Fibroblast of lung (primary cell): ENCODE measurements at regions not wholly inside any gene's neighbourhood (a gene's known extent, or its start where the extent isn't known, plus 50 kb on each side); places are given as distances from the start of the nearest gene placed in this dataset.
"Not testable (repeated sequence)": the region's sequence is repeated elsewhere in the genome, so short reads cannot be mapped to it uniquely, and the experiment has no call there.

Experiments used
- EZH2 ChIP-seq: IDR thresholded peaks from 2 replicates; pipeline ENCODE4 v1.5.1; 2012; ENCODE audit warnings: low read length, control low read depth, mild to moderate bottlenecking; ENCODE audit errors: missing control alignments
- TF ChIP-seq, protein P1 (sequence below), 2 donors: IDR thresholded peaks in 1 of 2; conservative IDR thresholded peaks in 1 of 2; 1 replicate in 1 of 2; 2 replicates in 1 of 2; pipeline ENCODE4 v1.5.1; 2011 to 2012; ENCODE audit warnings: low read length in 2 of 2, control low read depth in 1 of 2, inconsistent platforms in 1 of 2, low read depth in 1 of 2, mild to moderate bottlenecking in 1 of 2

DNA sequence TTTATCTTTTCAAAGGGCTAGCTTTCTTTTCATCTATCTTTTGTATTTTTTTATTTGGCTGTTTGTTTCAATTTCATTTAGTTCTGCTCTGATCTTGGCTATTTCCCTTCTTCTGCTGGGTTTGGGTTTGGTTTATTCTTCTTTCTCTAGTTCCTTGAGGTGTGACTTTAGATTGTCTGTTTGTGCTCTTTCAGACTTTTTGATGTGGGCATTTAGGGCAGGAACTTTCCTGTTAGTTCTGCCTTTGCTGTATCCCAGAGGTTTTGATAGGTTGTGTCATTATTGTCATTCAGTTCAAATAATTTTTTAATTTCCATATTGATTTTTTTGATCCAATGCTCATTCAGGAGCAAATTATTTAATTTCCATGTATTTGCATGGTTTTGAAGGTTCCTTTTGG lies 325.0 kb downstream of the PTPRC start:
- TF ChIP-seq, protein P1, sequence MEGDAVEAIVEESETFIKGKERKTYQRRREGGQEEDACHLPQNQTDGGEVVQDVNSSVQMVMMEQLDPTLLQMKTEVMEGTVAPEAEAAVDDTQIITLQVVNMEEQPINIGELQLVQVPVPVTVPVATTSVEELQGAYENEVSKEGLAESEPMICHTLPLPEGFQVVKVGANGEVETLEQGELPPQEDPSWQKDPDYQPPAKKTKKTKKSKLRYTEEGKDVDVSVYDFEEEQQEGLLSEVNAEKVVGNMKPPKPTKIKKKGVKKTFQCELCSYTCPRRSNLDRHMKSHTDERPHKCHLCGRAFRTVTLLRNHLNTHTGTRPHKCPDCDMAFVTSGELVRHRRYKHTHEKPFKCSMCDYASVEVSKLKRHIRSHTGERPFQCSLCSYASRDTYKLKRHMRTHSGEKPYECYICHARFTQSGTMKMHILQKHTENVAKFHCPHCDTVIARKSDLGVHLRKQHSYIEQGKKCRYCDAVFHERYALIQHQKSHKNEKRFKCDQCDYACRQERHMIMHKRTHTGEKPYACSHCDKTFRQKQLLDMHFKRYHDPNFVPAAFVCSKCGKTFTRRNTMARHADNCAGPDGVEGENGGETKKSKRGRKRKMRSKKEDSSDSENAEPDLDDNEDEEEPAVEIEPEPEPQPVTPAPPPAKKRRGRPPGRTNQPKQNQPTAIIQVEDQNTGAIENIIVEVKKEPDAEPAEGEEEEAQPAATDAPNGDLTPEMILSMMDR (conservative IDR thresholded peaks at IDR 0.05 in 1 of 2, IDR thresholded peaks at IDR 0.05 in 1 of 2; ENCODE audit: low read depth in 1 of 2, low read length in 2 of 2) = not testable (repeated sequence)
- TF ChIP-seq EZH2 = not testable (repeated sequence)
